ENCODE measurements at regions not wholly inside any gene's neighbourhood (a gene's known extent, or its start where the extent isn't known, plus 50 kb on each side); places are given as distances from the start of the nearest gene placed in this dataset.

- TF ChIP-seq POLR2A (IDR thresholded peaks at IDR 0.05) (no peak), CTCF (IDR thresholded peaks at IDR 0.05) (no peak)
- no peaks in the 10 kb centered on the region for H3K27me3 ChIP-seq
- peaks cover 0 to 13% (median 0%) of the 10 kb centered on the region in 4 donors for H3K4me1 ChIP-seq
- no peaks in the 10 kb centered on the region for H3K9me3 ChIP-seq
- 95% methylated on average over 2 of the region's 3 CpGs for WGBS (ENCODE audit: insufficient coverage, low coverage, low lambda C conversion rate, missing lambda C conversion rate)
- ATAC-seq (no peak), DNase-seq (no peak)
- no peak overlapping the region for H3K4me3 ChIP-seq
- H3K36me3 ChIP-seq: no peaks in the 10 kb centered on the region
- H3K27ac ChIP-seq: no peak overlapping the region
- intact Hi-C loops (cut with DNase I): no loop called here
Measured at GRCh38 chr10:113988535-113988934, 55.1 kb upstream of the ADRB1 start.

GRCh38 chr10:113991091-113991860, 52.4 kb upstream of the ADRB1 start:
- H3K27me3 ChIP-seq: no peaks in the 10 kb centered on the region
- DNase-seq (no peak), ATAC-seq (no peak)
- H3K27ac ChIP-seq: no peak overlapping the region
- peaks cover 0 to 27% (median 6%) of the 10 kb centered on the region in 4 donors for H3K4me1 ChIP-seq
- no peaks in the 10 kb centered on the region for H3K36me3 ChIP-seq
- TF ChIP-seq POLR2A (IDR thresholded peaks at IDR 0.05): no peak
- TF ChIP-seq CTCF (IDR thresholded peaks at IDR 0.05): no peak
- no CpG with 5 or more reads among the region's 11 CpGs for WGBS (ENCODE audit: insufficient coverage, low coverage, low lambda C conversion rate, missing lambda C conversion rate)
- no peaks in the 10 kb centered on the region for H3K9me3 ChIP-seq
- intact Hi-C loops (cut with DNase I): no loop called here
- H3K4me3 ChIP-seq: no peak overlapping the region

GRCh38 chr10:113992471-113993011, 51.1 kb upstream of the ADRB1 start:
- H3K27me3 ChIP-seq: no peaks in the 10 kb centered on the region
- H3K9me3 ChIP-seq: no peaks in the 10 kb centered on the region
- TF ChIP-seq POLR2A (IDR thresholded peaks at IDR 0.05) (no peak), CTCF (IDR thresholded peaks at IDR 0.05) (no peak)
- DNase-seq (peak; percentile 28 to 74 (median 73)), ATAC-seq (peak; percentile 25 to 77 (median 56))
- peaks cover 0 to 27% (median 6%) of the 10 kb centered on the region in 4 donors for H3K4me1 ChIP-seq
- no peak overlapping the region for H3K4me3 ChIP-seq
- H3K27ac ChIP-seq: peak overlapping the region in 1 of 3 donors; percentile 32
- no peaks in the 10 kb centered on the region for H3K36me3 ChIP-seq
- intact Hi-C loops (cut with DNase I): no loop called here
- 55% methylated on average over 6 of the region's 9 CpGs for WGBS (ENCODE audit: insufficient coverage, low coverage, low lambda C conversion rate, missing lambda C conversion rate)

GRCh38 chr10:113993489-113993991, 50.1 kb upstream of the ADRB1 start:
- no peak for ATAC-seq
- intact Hi-C loops (cut with DNase I): no loop called here
- no peak for DNase-seq
- no peaks in the 10 kb centered on the region for H3K27me3 ChIP-seq
- WGBS (ENCODE audit: insufficient coverage, low coverage, low lambda C conversion rate, missing lambda C conversion rate): no CpG with 5 or more reads among the region's 3 CpGs
- no peak overlapping the region for H3K27ac ChIP-seq
- H3K4me3 ChIP-seq: no peak overlapping the region
- H3K9me3 ChIP-seq: no peaks in the 10 kb centered on the region
- H3K4me1 ChIP-seq: peaks cover 0 to 27% (median 6%) of the 10 kb centered on the region in 4 donors
- TF ChIP-seq CTCF (IDR thresholded peaks at IDR 0.05) (no peak), POLR2A (IDR thresholded peaks at IDR 0.05) (no peak)
- no peaks in the 10 kb centered on the region for H3K36me3 ChIP-seq

All from right lobe of liver (tissue), 6 donors.